Liver (tissue), 7 donors: ENCODE measurements at regions not wholly inside any gene's neighbourhood (a gene's known extent, or its start where the extent isn't known, plus 50 kb on each side); places are given as distances from the start of the nearest gene placed in this dataset.

Source experiments
- DNase-seq: peaks from one replicate; pipeline ENCODE4 v3.0.0-alpha.2; 2017; ENCODE audit warnings: low spot score
- H3K27ac ChIP-seq, 2 donors: one replicate each; pipeline ENCODE4 v1.7.0; 2013; ENCODE audit warnings: inconsistent platforms in 2 of 2, low read length in 2 of 2, control low read depth in 1 of 2, low read depth in 1 of 2, mild to moderate bottlenecking in 1 of 2
- H3K27me3 ChIP-seq, 4 donors: one replicate each; pipeline versions ENCODE4 v1.6.1 to v1.7.0; 2013; ENCODE audit warnings: low read length in 3 of 4, inconsistent platforms in 1 of 4, mild to moderate bottlenecking in 1 of 4, moderate library complexity in 1 of 4; ENCODE audit not compliant: control insufficient read depth in 4 of 4, insufficient read depth in 4 of 4
- H3K36me3 ChIP-seq, 4 donors: one replicate each; pipeline versions ENCODE4 v1.6.1 to v1.7.0; 2013; ENCODE audit warnings: low read length in 3 of 4, mild to moderate bottlenecking in 3 of 4, low read depth in 1 of 4, moderate library complexity in 1 of 4; ENCODE audit not compliant: control insufficient read depth in 4 of 4, insufficient read depth in 3 of 4
- H3K4me1 ChIP-seq, 4 donors: one replicate each; pipeline versions ENCODE4 v1.6.1 to v1.7.0; 2013; ENCODE audit warnings: low read length in 3 of 4, mild to moderate bottlenecking in 3 of 4, moderate library complexity in 1 of 4; ENCODE audit not compliant: control insufficient read depth in 4 of 4, insufficient read depth in 4 of 4
- H3K4me3 ChIP-seq, 3 donors: one replicate each; pipeline versions ENCODE4 v1.6.1 to v1.7.0; 2013; ENCODE audit warnings: low read length in 3 of 3, control low read depth in 1 of 3, low read depth in 1 of 3, mild to moderate bottlenecking in 1 of 3
- H3K9ac ChIP-seq, 2 donors: one replicate each; pipeline ENCODE4 v1.7.0; 2013; ENCODE audit warnings: low read length in 2 of 2, mild to moderate bottlenecking in 2 of 2, moderate library complexity in 2 of 2, control low read depth in 1 of 2, low read depth in 1 of 2
- H3K9me3 ChIP-seq, 4 donors: one replicate each; pipeline versions ENCODE4 v1.6.1 to v1.7.0; 2013; ENCODE audit warnings: low read length in 3 of 4; ENCODE audit not compliant: control insufficient read depth in 4 of 4
- EGR1 ChIP-seq, 2 donors: IDR thresholded peaks; 2 replicates each; pipeline ENCODE4 v1.6.1; 2016 to 2018; ENCODE audit warnings: antibody characterized with exemption in 2 of 2, low read depth in 2 of 2
- FOXA2 ChIP-seq: IDR thresholded peaks from 2 replicates; pipeline ENCODE4 v1.6.1; 2016; ENCODE audit warnings: antibody characterized with exemption
- GABPA ChIP-seq, 2 donors: IDR thresholded peaks in 1 of 2; conservative IDR thresholded peaks in 1 of 2; 2 replicates each; pipeline ENCODE4 v1.6.1; 2016; ENCODE audit warnings: antibody characterized with exemption in 2 of 2, mild to moderate bottlenecking in 1 of 2, moderate library complexity in 1 of 2
- HNF4A ChIP-seq, 2 donors: conservative IDR thresholded peaks; 2 replicates each; pipeline ENCODE4 v1.6.1; 2016; ENCODE audit warnings: antibody characterized with exemption in 2 of 2, mild to moderate bottlenecking in 2 of 2
- HNF4G ChIP-seq: IDR thresholded peaks from 2 replicates; pipeline ENCODE4 v1.6.1; 2016; ENCODE audit warnings: antibody characterized with exemption
- NR2F2 ChIP-seq: IDR thresholded peaks from 2 replicates; pipeline ENCODE4 v1.6.1; 2016; ENCODE audit warnings: antibody characterized with exemption
- RAD21 ChIP-seq, 2 donors: IDR thresholded peaks; 2 replicates each; pipeline ENCODE4 v1.6.1; 2016; ENCODE audit warnings: antibody characterized with exemption in 2 of 2, mild to moderate bottlenecking in 2 of 2
- RXRA ChIP-seq, 2 donors: IDR thresholded peaks; 2 replicates each; pipeline ENCODE4 v1.6.1; 2017 to 2018; ENCODE audit warnings: antibody characterized with exemption in 2 of 2, mild to moderate bottlenecking in 1 of 2
- SP1 ChIP-seq: IDR thresholded peaks from 2 replicates; pipeline ENCODE4 v1.6.1; 2018; ENCODE audit warnings: antibody characterized with exemption, mild to moderate bottlenecking
- TAF1 ChIP-seq: conservative IDR thresholded peaks from 2 replicates; pipeline ENCODE4 v1.6.1; 2016; ENCODE audit warnings: antibody characterized with exemption, mild to moderate bottlenecking
- YY1 ChIP-seq: IDR thresholded peaks from 2 replicates; pipeline ENCODE4 v1.6.1; 2016; ENCODE audit warnings: antibody characterized with exemption, mild to moderate bottlenecking
- WGBS: extraction: QIAGEN DNeasy Blood & Tissue Kit; methylation state at CpG from one replicate; pipeline ENCODE4 v1.1.7; 2013; 5-methylcytosine and 5-hydroxymethylcytosine counted together
- TF ChIP-seq, protein P1 (sequence below): IDR thresholded peaks from 2 replicates; pipeline ENCODE4 v1.6.1; 2016; ENCODE audit warnings: antibody characterized with exemption
- TF ChIP-seq, protein P2 (sequence below): IDR thresholded peaks from 2 replicates; pipeline ENCODE4 v1.6.1; 2016; ENCODE audit warnings: antibody characterized with exemption
- TF ChIP-seq, protein P3 (sequence below): IDR thresholded peaks from 2 replicates; pipeline ENCODE4 v1.6.1; 2016; ENCODE audit warnings: antibody characterized with exemption
- TF ChIP-seq, protein P4 (sequence below): IDR thresholded peaks from 2 replicates; pipeline ENCODE4 v1.6.1; 2016; ENCODE audit warnings: antibody characterized with exemption, mild to moderate bottlenecking
- donor health status: healthy.
- donor health status: healthy.
- donor health status: healthy.
- donor health status: healthy.

DNA sequence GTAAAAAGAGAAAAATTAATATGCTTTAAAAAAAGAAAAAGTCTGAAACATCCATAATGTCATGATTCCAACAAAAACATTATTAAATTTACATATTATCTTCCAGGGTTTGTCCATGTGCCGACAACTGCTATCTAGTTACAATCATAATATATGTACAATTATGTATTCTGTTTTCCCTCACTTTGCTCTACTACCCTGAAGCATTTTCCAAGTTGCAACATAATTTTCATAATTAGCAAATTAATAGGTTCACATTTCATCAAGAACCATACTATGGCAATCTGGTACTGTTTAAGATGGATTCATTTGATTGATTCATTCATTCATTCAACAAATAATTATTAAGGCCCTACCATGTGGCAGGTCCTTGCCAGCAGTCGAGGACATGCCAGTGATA is 128.9 kb upstream of the LEF1 start:
- H3K27me3 ChIP-seq = no peaks in the 10 kb centered on the region
- H3K9me3 ChIP-seq = no peaks in the 10 kb centered on the region
- no peak for DNase-seq
- no peaks in the 10 kb centered on the region for H3K36me3 ChIP-seq
- H3K9ac ChIP-seq = no peak overlapping the region
- H3K4me1 ChIP-seq = no peaks in the 10 kb centered on the region
- 87% methylated on average over 2 of the region's 2 CpGs for WGBS
- no peak overlapping the region for H3K27ac ChIP-seq
- H3K4me3 ChIP-seq = no peak overlapping the region
- TF ChIP-seq, protein P1, sequence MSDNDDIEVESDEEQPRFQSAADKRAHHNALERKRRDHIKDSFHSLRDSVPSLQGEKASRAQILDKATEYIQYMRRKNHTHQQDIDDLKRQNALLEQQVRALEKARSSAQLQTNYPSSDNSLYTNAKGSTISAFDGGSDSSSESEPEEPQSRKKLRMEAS = no peak
- TF ChIP-seq RXRA (IDR thresholded peaks at IDR 0.05) (no peak), EGR1 (IDR thresholded peaks at IDR 0.05; ENCODE audit: low read depth in 2 of 2) (no peak), GABPA (IDR thresholded peaks at IDR 0.05 in 1 of 2, conservative IDR thresholded peaks at IDR 0.05 in 1 of 2) (no peak), RAD21 (IDR thresholded peaks at IDR 0.05) (no peak), FOXA2 (no peak), HNF4A (conservative IDR thresholded peaks at IDR 0.05) (no peak), HNF4G (no peak), SP1 (no peak), YY1 (no peak)
- TF ChIP-seq, protein P2, sequence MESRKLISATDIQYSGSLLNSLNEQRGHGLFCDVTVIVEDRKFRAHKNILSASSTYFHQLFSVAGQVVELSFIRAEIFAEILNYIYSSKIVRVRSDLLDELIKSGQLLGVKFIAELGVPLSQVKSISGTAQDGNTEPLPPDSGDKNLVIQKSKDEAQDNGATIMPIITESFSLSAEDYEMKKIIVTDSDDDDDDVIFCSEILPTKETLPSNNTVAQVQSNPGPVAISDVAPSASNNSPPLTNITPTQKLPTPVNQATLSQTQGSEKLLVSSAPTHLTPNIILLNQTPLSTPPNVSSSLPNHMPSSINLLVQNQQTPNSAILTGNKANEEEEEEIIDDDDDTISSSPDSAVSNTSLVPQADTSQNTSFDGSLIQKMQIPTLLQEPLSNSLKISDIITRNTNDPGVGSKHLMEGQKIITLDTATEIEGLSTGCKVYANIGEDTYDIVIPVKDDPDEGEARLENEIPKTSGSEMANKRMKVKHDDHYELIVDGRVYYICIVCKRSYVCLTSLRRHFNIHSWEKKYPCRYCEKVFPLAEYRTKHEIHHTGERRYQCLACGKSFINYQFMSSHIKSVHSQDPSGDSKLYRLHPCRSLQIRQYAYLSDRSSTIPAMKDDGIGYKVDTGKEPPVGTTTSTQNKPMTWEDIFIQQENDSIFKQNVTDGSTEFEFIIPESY = no peak

DNA sequence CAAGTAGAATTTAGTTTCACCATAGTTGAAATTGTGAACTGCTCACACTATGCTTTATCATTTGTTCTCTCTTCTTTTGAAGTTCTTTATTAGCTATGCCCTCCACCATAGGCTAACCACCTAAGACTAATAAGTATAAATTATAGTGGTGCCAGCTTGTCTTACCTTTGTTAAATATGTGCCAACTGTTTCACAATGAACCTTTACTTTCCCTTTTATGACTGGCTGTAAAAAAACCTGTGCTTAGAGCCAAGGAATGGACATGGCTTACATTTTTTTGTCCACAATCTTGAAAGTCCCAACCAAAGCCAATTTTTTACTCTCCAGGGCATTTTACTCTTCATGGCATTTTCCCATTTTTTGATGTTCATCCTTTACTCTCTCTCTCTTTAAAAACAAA is 123.5 kb upstream of the LEF1 start:
- no peaks in the 10 kb centered on the region for H3K9me3 ChIP-seq

More for the DNA sequence above, 123.5 kb upstream of the LEF1 start:
- Histone ChIP-seq H3K27ac (no peak overlapping the region), H3K4me1 (no peaks in the 10 kb centered on the region), H3K9ac (no peak overlapping the region), H3K27me3 (no peaks in the 10 kb centered on the region), H3K4me3 (no peak overlapping the region), H3K36me3 (no peaks in the 10 kb centered on the region)
- TF ChIP-seq, protein P3, sequence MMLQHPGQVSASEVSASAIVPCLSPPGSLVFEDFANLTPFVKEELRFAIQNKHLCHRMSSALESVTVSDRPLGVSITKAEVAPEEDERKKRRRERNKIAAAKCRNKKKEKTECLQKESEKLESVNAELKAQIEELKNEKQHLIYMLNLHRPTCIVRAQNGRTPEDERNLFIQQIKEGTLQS = no peak
- TF ChIP-seq NR2F2 (no peak), GABPA (IDR thresholded peaks at IDR 0.05 in 1 of 2, conservative IDR thresholded peaks at IDR 0.05 in 1 of 2) (no peak), RAD21 (IDR thresholded peaks at IDR 0.05) (no peak), TAF1 (no peak), HNF4A (conservative IDR thresholded peaks at IDR 0.05) (no peak), FOXA2 (no peak), SP1 (no peak), EGR1 (IDR thresholded peaks at IDR 0.05; ENCODE audit: low read depth in 2 of 2) (no peak)
- TF ChIP-seq, protein P4, sequence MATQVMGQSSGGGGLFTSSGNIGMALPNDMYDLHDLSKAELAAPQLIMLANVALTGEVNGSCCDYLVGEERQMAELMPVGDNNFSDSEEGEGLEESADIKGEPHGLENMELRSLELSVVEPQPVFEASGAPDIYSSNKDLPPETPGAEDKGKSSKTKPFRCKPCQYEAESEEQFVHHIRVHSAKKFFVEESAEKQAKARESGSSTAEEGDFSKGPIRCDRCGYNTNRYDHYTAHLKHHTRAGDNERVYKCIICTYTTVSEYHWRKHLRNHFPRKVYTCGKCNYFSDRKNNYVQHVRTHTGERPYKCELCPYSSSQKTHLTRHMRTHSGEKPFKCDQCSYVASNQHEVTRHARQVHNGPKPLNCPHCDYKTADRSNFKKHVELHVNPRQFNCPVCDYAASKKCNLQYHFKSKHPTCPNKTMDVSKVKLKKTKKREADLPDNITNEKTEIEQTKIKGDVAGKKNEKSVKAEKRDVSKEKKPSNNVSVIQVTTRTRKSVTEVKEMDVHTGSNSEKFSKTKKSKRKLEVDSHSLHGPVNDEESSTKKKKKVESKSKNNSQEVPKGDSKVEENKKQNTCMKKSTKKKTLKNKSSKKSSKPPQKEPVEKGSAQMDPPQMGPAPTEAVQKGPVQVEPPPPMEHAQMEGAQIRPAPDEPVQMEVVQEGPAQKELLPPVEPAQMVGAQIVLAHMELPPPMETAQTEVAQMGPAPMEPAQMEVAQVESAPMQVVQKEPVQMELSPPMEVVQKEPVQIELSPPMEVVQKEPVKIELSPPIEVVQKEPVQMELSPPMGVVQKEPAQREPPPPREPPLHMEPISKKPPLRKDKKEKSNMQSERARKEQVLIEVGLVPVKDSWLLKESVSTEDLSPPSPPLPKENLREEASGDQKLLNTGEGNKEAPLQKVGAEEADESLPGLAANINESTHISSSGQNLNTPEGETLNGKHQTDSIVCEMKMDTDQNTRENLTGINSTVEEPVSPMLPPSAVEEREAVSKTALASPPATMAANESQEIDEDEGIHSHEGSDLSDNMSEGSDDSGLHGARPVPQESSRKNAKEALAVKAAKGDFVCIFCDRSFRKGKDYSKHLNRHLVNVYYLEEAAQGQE = no peak
- TF ChIP-seq, protein P1 = no peak
- TF ChIP-seq, protein P2 = no peak
- DNase-seq = no peak
